Endometrium (tissue), 2 donors: ENCODE measurements at regions not wholly inside any gene's neighbourhood (a gene's known extent, or its start where the extent isn't known, plus 50 kb on each side); places are given as distances from the start of the nearest gene placed in this dataset.
"Not testable (repeated sequence)": the region's sequence is repeated elsewhere in the genome, so short reads cannot be mapped to it uniquely, and the experiment has no call there.

ENCODE experiments used
- FAIRE-seq: peaks from 2 replicates; lab custom pipeline; 2012; peaks lifted over from hg19 to GRCh38; lab: Jason Lieb, UNC
- donor health status: control.
- donor health status: control.

DNA sequence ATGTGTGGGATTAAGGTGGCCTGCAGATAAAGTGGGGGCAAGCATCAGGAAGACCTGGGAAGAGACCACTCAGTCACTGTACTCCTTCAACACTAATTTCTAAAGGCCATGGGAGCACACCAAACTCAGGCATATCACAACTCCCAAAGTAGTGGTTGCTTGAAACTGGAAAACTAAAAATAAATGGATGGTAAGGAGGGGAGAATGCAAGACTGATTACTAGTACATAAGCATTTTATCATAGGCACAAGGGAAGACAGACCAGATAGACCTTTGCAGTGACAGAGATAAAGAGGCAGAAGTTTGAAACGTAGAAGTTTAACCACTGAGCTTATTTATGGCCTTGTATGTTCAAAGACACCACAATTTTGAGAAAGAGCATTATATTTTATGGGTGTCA, 1098.1 kb upstream of the CELF4 start:
- FAIRE-seq: no peak

DNA sequence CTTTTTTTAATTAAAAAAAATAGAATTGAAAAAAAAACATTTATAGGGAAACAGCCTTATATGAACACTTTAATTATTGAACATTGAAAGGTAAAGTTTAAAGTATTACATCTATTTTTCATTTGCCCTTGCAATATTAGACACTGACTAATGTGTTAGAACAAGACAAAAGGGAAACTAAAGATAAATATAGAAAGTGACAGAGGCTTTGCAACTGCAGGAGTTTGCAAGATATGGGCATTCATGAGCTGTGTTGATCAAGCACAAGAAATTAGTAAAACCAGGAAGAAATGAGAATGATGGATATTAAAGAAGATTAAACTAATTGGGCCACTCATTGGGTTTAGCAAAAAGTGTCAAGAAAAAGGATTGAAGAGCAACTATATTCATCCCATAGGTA, 1097.7 kb upstream of the CELF4 start:
- no peak for FAIRE-seq

DNA sequence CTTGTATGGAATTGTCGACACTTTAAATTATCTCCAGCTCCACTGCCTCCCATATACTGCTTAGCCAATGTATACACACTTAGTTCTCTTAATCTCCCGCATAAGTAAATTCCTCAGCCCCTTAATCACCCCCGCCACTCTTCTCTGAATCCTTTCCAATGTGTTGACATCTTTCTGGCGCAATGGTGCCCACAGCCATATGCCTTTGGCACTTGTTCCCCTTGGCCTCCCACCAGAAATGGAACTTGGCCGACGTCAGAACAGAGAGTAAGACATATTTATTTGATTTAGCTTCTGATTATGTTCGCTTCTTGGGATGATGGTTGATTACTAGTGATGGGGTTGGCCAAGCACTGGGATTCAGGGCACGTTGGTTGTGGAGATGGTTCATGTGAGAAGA, 1089.3 kb upstream of the CELF4 start:
- no peak for FAIRE-seq

DNA sequence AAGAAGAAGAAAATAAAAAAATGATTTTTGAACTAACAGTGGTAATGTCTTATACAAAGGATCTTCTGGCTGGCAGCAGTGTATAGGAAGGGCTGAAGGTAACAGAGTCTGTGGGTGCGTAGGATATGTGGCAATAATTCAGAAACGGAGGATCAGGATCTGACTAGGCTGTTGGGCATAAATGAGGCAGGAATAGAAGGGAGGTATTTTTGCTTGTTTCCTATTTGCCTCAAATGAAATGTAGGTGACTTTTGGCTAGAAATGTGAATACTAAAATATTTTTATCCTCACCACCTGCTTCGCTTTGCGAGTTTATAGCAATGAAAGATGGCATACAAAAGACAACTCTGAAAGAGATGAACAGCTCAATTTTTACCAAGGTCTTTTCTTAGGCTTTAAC, 1086.1 kb upstream of the CELF4 start:
- no peak for FAIRE-seq

DNA sequence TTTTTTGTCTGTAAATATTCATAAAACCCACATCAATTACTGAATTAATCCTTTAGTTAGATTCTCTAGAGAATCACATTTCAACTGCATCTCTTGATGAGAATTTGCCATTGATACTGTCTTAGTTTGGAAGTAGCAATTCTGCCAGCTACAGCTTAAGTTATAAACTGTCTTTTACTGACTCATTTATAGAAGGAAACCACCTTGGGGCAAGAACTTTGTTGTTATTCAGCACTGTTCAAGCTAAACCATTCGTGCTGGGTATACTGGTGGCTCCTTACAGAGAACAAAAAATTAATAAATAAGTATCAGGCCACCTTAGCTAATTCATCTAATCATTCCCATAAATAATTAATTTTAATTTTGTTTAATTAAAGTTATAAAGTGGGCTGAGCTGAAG, 1082.6 kb upstream of the CELF4 start:
- FAIRE-seq: no peak

DNA sequence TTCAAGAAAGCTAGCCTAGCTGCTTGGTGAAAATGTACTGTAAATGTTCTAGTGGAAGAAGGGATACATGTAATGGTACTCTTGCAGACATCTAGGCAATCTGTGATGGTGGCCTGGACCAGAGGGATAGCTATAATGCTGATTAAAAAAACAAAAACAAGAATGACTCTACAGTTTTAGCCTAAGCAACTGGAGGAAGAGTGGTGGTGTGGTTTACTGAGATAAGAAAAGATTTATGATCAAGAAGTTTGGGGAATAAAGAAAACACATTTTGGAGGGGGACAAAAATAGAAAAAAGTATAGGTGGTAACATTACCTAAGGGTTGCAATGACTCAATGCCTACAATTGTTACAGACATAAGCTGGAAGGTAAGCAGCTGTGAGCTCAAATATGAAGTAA, 1080.7 kb upstream of the CELF4 start:
- no peak for FAIRE-seq

DNA sequence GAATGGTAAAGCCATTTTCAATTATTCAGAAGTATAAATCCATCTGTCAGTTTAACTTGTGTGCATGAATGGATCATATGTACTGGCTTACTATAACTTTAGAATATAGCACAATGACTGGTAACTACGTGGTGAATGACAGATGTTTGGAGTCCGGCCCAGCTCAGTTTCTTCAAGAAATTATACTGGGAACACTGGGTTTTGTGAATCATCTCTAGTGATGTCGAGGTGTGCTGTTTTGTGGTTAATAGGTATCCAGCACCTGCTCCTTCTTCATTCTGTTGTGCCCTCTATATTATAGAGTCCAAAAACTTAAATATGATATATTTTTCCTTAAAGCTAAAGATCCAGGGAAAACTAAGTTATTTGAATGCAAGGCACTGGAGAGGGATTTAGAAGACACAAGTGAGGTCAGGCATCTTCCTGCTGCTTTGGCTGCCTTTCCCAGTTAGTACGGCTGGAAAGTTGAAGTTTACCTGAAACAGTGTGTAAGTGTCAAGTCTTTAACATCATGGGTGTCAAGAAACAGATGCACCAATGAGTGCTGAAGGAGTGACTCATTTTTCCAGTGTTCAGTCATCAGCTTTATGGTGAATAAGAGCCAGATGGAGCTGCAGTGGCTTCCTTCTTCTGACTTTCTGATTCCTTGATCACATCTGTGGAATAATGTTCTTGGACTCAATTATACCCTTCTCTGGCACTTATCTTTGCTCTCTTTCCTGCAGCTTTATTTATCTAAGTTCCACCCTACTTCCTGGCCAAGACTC, 1079.5 kb upstream of the CELF4 start:
- FAIRE-seq: no peak

DNA sequence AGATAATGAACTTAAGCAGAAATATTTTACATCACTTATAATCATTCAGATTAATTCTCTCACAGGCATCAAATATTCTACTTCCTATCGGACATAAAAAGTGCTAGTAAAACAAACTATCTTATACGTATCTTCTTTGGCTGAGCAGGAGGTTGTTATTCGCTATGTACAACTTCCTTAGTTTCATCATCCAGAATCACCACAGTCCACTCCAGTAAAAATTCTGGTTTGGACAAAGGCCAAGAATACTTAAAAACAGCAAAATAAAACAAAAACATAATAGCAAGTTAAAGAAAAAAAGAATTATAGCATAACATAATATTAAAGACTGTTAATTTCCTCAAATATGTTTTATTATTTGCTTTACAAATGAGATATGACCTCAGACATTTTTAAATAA, 1077.1 kb upstream of the CELF4 start:
- no peak for FAIRE-seq

DNA sequence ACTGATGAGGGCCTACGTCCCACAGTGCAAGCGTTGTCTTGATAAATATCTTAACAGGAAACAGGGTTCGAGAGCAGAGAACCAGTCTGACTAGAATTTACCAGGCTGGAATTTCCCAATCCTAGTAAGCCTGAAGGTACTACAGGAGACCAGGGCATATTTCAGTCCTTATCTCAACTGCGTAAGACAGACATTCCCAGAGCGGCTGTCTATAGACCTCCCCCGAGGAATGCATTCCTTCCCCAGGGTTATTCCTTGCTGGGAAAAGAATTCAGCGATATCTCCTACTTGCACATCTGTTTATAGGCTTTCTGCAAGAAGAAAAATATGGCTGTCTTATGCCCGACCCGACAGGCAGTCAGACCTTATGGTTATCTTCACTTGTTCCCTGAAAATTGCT, 1074.1 kb upstream of the CELF4 start:
- FAIRE-seq: not testable (repeated sequence)

DNA sequence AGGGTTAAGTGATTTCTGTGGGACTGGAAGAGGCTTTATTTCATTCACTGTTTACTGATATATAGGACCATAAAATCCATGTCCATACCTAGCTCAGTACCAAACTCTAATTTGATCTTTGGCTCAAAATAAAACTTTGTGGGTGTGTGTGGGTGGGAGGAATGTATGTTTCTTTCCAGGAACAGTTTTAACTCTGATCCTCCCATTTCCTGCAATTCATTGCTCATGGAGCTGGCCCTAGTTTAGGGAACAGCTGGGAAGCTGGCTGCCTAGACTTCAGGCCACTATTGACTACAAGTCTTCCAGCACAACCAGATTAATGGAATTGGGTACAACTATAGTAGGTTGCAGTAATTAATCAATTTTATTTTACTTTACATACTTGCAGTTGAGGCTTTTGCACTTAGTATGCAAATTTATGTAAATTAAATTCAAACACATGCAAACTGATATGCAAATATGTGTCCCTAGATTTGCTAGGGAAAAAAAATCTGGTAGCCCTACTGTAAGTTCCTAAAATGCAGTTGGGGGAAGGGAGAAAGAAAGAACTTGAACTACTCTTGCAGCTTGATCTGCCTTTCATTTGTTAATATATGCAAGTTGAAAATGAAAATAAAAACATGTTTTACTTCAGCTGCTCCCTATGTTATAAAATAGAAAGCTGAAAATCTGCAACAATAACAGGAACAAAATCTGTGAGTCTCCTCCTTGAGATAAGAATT, 1070.3 kb upstream of the CELF4 start:
- FAIRE-seq: no peak

DNA sequence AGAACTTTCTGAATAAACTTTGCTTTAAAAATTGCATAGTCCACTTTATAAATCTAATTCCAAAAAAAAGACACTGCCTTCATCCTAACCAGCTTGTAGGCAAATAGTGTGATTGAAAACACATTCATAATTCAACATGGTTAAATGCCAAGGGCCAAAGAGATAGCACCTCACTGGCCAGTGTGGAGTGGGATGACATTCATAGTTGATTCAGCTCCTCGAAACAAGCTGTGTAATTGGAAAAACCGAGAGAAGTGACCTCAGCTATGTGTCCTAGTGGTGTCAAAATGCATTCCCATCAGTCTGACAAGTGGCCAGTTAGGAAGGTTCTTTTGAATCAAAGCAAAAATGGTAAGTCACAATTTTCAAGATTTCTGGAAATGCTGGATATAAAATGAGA, 1068.5 kb upstream of the CELF4 start:
- no peak for FAIRE-seq

DNA sequence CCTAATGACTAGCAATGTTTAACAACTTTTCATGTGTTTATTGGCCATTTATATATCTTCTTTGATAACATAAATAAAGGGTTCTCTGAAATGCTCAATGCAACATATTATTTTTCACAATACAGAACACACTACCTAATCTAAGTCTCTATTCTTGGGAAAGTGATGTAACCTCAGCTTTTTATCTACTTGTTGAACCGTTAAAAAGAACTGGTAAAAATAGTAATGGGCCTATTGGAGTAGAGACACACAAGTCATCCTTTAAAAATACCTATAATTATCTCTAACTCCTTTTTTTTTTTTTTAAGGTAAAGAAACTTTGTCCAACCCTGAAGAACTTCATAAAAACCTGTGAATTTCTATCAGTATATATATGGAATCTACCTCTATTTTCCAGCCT, 1067.7 kb upstream of the CELF4 start:
- no peak for FAIRE-seq

DNA sequence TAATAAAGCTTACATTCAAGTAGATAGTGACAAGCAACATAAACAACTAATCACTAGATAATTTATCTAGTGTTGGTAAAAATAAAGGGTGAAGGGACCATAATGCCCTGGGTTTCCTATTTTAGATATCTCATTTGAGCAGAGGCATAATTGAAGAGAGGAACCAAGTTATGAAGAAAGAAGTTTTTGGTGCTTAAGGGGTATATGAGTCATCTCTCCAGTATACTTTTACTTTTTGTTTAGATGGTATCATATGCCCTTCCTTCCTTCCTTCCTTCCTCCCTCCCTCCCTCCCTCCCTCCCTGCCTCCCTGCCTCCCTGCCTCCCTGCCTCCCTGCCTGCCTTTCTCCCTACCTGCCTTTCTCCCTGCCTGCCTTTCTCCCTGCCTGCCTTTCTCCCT, 1053.5 kb upstream of the CELF4 start:
- FAIRE-seq: no peak

DNA sequence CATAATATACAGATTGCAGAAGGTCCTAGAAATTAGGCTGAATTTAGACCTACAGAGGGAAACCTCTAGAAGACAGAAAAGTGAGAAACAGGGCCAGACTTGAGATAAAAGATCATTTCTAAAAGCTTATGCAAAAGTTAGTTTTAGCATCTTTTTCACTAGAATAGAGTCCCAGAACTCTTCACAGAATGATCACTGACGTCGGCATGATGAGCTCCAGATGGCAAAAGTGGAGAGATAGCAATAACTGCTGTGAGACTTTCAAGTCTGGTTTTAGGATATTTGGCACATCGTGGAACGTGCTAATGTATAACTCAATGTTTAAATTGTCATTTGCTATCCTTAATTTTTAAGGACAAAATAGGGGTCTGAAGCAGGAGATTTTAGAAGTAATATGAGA, 1050.7 kb upstream of the CELF4 start:
- FAIRE-seq: no peak

DNA sequence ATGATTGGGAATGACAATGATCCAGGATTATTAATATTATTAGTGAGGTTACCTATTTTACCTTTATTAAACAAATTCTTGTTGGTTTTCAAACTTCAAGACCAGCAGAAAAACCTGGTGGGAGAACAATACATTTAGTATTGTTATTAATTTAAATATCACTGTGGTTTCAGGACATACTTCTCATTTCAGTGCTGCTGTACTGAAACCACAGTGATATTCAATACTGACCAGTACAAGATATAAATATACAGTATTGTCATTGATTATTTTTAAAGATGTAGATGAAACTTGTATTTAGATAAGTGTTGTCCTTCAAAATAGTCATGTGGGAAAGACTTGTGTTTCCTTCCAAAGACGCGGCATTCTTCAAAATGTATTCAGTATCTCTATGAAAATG, 1047.3 kb upstream of the CELF4 start:
- FAIRE-seq: no peak

DNA sequence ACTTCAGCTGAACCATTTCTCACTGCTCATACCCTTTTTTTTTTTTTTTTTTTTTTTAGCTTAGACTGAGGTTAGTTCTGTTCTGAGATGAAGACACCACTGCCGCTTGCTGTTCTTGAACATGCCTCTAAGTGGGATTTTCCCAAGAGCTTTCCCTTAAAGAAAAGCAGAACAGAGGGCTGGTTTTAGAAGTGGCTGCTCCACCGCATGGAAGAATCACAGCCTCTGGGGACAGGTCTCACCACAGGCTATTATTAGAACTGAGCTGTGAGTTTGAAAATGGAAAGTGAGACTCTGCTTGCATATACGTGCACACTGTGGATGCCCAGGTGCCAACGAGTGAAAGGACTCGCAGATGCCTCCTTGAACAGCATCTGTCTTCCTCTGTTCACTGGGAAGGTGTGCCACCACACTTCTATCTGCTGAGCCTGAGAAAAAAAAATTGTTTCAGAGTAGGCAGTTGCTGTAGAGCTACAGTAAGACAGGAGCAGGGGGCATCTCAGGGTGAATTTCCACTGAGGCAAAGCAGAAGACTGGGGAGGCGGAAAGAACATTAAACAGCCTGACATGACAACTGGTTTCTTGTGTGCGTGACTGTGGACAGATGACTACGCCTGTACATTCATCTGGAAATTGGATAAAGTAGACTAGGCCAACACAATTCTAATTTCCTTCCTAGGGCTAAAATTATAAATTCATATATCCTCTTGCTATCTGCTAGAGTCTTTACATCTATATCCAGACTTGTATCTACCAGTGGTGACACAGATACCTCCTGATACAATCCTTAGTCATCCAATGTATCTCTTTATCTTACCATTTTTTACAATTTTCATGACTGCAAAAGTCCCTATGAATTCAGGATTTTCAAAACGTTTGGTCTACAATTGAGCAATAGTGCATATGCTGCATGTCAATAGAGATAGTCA, 1045.7 kb upstream of the CELF4 start:
- no peak for FAIRE-seq

DNA sequence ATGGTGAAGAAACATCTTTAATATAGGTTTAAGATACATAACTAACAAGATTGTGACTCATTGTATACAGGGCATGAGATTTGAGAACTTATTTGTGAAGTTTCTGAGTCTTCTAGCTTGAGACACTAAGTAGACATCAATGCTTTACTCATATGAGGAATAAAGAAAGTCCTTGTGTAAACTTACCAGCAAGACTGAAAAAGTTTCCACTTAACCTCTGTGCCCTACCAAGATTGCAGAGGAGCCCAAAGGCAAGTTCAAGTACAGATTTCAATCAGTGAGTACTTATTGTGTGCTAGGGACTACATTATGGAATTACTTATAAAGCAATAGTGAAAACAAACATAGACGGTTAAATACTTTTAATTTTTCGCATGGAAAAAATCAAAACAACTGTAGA, 1041.2 kb upstream of the CELF4 start:
- no peak for FAIRE-seq

DNA sequence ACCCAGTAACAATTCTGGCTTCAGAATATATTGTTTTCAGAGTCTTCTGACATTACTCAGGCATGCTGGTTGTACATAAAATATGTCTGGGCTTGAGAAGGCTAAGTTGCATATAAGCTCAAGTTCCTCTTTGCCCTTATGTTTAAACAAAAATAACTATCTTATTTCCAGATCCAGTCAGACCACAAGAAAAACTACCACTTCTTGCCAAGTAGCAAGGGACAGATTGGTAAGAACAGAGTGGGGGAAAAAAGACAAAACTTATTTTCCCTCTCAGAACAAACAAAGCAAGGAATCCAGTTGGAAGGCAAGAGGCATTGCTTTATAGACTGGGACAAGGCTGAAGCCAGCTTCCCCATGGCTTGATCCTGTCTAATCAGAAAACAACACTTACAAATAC, 1036.7 kb upstream of the CELF4 start:
- no peak for FAIRE-seq

DNA sequence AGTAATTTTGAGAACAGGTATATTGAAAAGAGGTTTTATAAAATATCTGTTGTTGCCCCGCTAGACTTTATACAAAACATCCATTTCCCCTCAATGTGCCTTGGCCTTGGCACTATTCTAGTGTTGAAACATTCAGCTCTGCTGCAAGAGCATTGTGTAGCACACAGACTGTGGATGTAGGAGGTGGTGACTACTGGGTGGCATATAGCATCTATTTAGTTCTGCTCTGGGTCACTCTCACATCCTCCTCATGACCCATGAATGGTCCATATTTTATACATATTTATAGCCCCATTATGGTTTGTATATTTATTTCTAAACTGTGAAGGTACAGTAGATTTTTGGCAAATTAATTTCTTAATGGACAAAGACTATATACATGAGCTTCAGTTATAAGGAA, 1022.0 kb upstream of the CELF4 start:
- FAIRE-seq: no peak

DNA sequence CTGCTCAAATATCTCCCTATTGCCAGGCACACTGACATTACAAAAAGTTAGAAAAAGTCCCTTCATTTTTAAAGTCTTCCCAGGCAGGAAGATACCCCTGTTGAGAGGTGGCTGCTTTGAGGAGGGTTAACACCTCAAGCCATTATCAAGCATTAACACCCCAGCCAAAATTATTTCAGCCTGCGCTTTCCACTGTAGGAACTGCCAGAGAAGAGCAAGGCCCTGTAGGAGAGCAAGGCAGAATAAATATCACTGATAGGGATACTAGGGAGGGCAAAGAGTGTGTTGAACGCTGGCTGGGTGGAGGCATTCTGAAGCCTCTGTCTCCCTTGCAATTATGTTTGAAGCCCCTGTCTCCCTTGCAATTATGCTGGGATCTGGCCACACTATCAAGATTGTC, 1020.7 kb upstream of the CELF4 start:
- FAIRE-seq: no peak

DNA sequence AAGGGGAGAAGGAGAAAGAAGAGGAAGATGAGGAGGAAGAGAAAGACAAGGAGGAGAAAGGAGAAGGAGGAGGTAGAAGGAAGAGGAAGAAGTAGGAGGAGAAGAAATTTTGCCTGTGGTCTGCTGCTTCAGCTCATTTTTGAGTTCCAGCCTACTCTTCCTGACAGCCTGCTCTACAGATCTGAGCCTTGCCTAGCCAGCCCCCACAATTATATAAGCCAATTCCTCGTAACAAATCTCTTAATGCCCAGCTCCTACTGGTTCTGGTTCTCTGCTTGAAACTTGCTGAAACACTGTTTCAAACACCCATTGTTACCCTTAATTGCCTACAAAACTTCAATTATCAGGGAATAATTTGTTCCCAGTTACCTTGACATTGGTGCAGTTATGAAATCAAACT, 1014.2 kb upstream of the CELF4 start:
- no peak for FAIRE-seq

DNA sequence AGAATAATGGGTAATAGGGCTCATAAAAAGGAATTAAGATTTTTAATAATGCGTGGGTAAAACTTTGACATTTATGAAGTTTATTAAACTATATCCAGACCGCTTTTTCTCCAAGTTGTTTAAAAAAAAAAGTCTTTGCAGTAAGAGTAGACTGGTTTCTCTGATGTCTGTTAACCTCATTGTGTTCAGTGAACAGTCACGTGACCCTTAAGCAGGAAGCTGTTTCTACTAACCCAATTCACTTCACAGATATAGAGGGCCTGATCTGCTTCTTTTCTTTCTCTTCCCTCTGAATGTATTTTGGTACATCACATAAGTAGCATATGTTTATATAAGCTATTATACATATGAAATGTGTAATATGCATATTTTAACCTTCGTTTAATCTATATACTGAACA, 1011.3 kb upstream of the CELF4 start:
- FAIRE-seq: no peak

DNA sequence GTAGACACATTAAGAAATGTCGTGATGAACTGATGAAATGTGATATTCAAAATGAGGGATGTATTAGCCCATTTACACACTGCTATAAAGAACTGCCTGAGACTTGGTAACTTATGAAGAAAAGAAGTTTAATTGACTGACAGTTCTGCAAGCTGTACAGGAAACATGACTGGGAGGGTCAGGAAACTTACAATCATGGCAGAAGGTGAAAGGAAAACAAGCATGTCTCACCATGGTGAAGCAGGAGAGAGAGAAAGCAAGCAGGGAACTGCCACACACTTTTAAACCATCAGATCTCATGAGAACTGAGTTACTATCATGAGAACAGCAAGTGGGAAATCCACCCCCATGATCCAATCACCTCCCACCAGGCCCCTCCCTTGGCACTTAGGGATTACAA, 1010.8 kb upstream of the CELF4 start:
- no peak for FAIRE-seq
